ENCODE measurements at regions not wholly inside any gene's neighbourhood (a gene's known extent, or its start where the extent isn't known, plus 50 kb on each side); places are given as distances from the start of the nearest gene placed in this dataset.
"Not testable (repeated sequence)": the region's sequence is repeated elsewhere in the genome, so short reads cannot be mapped to it uniquely, and the experiment has no call there.

GRCh38 chr2:57408587-57408986, 638.0 kb upstream of the VRK2 start:
- no peak for ATAC-seq
- intact Hi-C loops (cut with DNase I) = no loop called here
- DNase-seq (ENCODE audit: missing footprints) = no peak

GRCh38 chr2:57417007-57417406, 629.6 kb upstream of the VRK2 start:
- intact Hi-C loops (cut with DNase I) = no loop called here
- DNase-seq (ENCODE audit: missing footprints) (no peak), ATAC-seq (no peak)

GRCh38 chr2:57418859-57419346, 627.7 kb upstream of the VRK2 start:
- intact Hi-C loops (cut with DNase I); DNase-seq (ENCODE audit: missing footprints); ATAC-seq: not testable (repeated sequence)

GRCh38 chr2:57429831-57430230, 616.8 kb upstream of the VRK2 start:
- no peak for ATAC-seq
- intact Hi-C loops (cut with DNase I) = no loop called here
- no peak for DNase-seq (ENCODE audit: missing footprints)

GRCh38 chr2:57432528-57432927, 614.1 kb upstream of the VRK2 start:
- ATAC-seq (no peak), DNase-seq (ENCODE audit: missing footprints) (no peak)
- intact Hi-C loops (cut with DNase I) = no loop called here

- DNase-seq (ENCODE audit: missing footprints) (no peak), ATAC-seq (no peak)
- intact Hi-C loops (cut with DNase I) = no loop called here
Observed at GRCh38 chr2:57434441-57434840, 612.2 kb upstream of the VRK2 start.

GRCh38 chr2:57434972-57435371, 611.6 kb upstream of the VRK2 start:
- ATAC-seq (no peak), DNase-seq (ENCODE audit: missing footprints) (no peak)
- intact Hi-C loops (cut with DNase I) = no loop called here

- DNase-seq (ENCODE audit: missing footprints) = no peak
- intact Hi-C loops (cut with DNase I) = no loop called here
- ATAC-seq = no peak
Observed at GRCh38 chr2:57437077-57437476, 609.5 kb upstream of the VRK2 start.

- ATAC-seq (no peak), DNase-seq (ENCODE audit: missing footprints) (no peak)
- intact Hi-C loops (cut with DNase I) = no loop called here
Observed at GRCh38 chr2:57440437-57440836, 606.2 kb upstream of the VRK2 start.

GRCh38 chr2:57443086-57443485, 603.5 kb upstream of the VRK2 start:
- intact Hi-C loops (cut with DNase I) = no loop called here
- ATAC-seq (no peak), DNase-seq (ENCODE audit: missing footprints) (no peak)

- intact Hi-C loops (cut with DNase I) = no loop called here
- ATAC-seq = no peak
- no peak for DNase-seq (ENCODE audit: missing footprints)
Observed at GRCh38 chr2:57443973-57444521, 602.6 kb upstream of the VRK2 start.

GRCh38 chr2:57444752-57445430, 601.7 kb upstream of the VRK2 start:
- ATAC-seq = no peak
- intact Hi-C loops (cut with DNase I) = no loop called here
- no peak for DNase-seq (ENCODE audit: missing footprints)

GRCh38 chr2:57448816-57449215, 597.8 kb upstream of the VRK2 start:
- intact Hi-C loops (cut with DNase I) = no loop called here
- no peak for ATAC-seq
- no peak for DNase-seq (ENCODE audit: missing footprints)

GRCh38 chr2:57450170-57450569, 596.4 kb upstream of the VRK2 start:
- ATAC-seq = no peak
- intact Hi-C loops (cut with DNase I) = no loop called here

GRCh38 chr2:57452634-57453033, 594.0 kb upstream of the VRK2 start:
- DNase-seq (ENCODE audit: missing footprints) = no peak
- intact Hi-C loops (cut with DNase I) = no loop called here
- no peak for ATAC-seq

More at GRCh38 chr2:57450170-57450569, 596.4 kb upstream of the VRK2 start:
- DNase-seq (ENCODE audit: missing footprints) = no peak

- DNase-seq (ENCODE audit: missing footprints) (no peak), ATAC-seq (no peak)
- intact Hi-C loops (cut with DNase I) = no loop called here
Observed at GRCh38 chr2:57453945-57454344, 592.7 kb upstream of the VRK2 start.

- ATAC-seq (no peak), DNase-seq (ENCODE audit: missing footprints) (no peak)
- intact Hi-C loops (cut with DNase I) = no loop called here
Observed at GRCh38 chr2:57460396-57461276, 586.0 kb upstream of the VRK2 start.

GRCh38 chr2:57461624-57462023, 585.0 kb upstream of the VRK2 start:
- intact Hi-C loops (cut with DNase I) = no loop called here

GRCh38 chr2:57465067-57465466, 581.5 kb upstream of the VRK2 start:
- ATAC-seq = no peak
- DNase-seq (ENCODE audit: missing footprints) = no peak
- intact Hi-C loops (cut with DNase I) = no loop called here

More at GRCh38 chr2:57461624-57462023, 585.0 kb upstream of the VRK2 start:
- no peak for DNase-seq (ENCODE audit: missing footprints)
- no peak for ATAC-seq

- ATAC-seq (no peak), DNase-seq (ENCODE audit: missing footprints) (no peak)
Observed at GRCh38 chr2:57465967-57466366, 580.6 kb upstream of the VRK2 start.

More at GRCh38 chr2:57465967-57466366, 580.6 kb upstream of the VRK2 start:
- intact Hi-C loops (cut with DNase I) = no loop called here
